Upper lobe of left lung (tissue), 6 donors: ENCODE measurements at regions not wholly inside any gene's neighbourhood (a gene's known extent, or its start where the extent isn't known, plus 50 kb on each side); places are given as distances from the start of the nearest gene placed in this dataset.
A peak's percentile ranks its signal among the peaks of the same experiment; 100 is the strongest.

ENCODE experiments used
- ATAC-seq, 2 donors: fragments of 200-7000 bp; cut with Tn5 transposase; one replicate each; pipeline ENCODE4 v1.9.1; 2022; ENCODE audit warnings: mild to moderate bottlenecking in 2 of 2, moderate library complexity in 2 of 2; ENCODE audit not compliant: low FRiP score in 2 of 2
- DNase-seq, 2 donors: peaks; one replicate each; pipeline ENCODE4 v3.0.0-alpha.2; 2019 to 2020
- H3K27ac ChIP-seq, 4 donors: fragments of 200-600 bp; sonication (generic); one replicate each; pipeline ENCODE4 v1.5.1; 2016 to 2019
- H3K27me3 ChIP-seq, 4 donors: fragments of 200-600 bp; sonication (generic); one replicate each; pipeline ENCODE4 v1.5.1; 2017 to 2019
- H3K36me3 ChIP-seq, 4 donors: fragments of 200-600 bp; sonication (generic); one replicate each; pipeline ENCODE4 v1.5.1; 2016 to 2019
- H3K4me1 ChIP-seq, 4 donors: fragments of 200-600 bp; sonication (generic); one replicate each; pipeline ENCODE4 v1.5.1; 2018 to 2019
- H3K4me3 ChIP-seq, 4 donors: fragments of 200-600 bp; sonication (generic); one replicate each; pipeline ENCODE4 v1.5.1; 2017 to 2019; ENCODE audit warnings: mild to moderate bottlenecking in 2 of 4, moderate library complexity in 1 of 4
- H3K9me3 ChIP-seq, 4 donors: fragments of 200-600 bp; sonication (generic); one replicate each; pipeline ENCODE4 v1.5.1; 2018 to 2019
- EP300 ChIP-seq, 4 donors: sonication (generic); formaldehyde crosslinking; IDR thresholded peaks; one replicate each; pipeline ENCODE4 v1.5.1; 2017; ENCODE audit warnings: antibody characterized with exemption in 4 of 4, control low read depth in 2 of 4
- POLR2A ChIP-seq, 4 donors: fragments of 450-650 bp; IDR thresholded peaks; one replicate each; pipeline ENCODE4 v1.5.1; 2016 to 2017; ENCODE audit warnings: antibody characterized with exemption in 4 of 4, mild to moderate bottlenecking in 2 of 4
- POLR2AphosphoS5 ChIP-seq, 2 donors: sonication (generic); formaldehyde crosslinking; IDR thresholded peaks; one replicate each; pipeline ENCODE4 v1.5.1; 2017; ENCODE audit warnings: antibody characterized with exemption in 2 of 2
- WGBS, 2 donors: methylation state at CpG; one replicate each; pipeline ENCODE4 v1.1.5; 2017 to 2018; 5-methylcytosine and 5-hydroxymethylcytosine counted together
- TF ChIP-seq, protein P1 (sequence below), 6 experiments: fragments of 450-650 bp in 4 of 6; fragments of 200-600 bp in 2 of 6; sonication (generic) in 2 of 6; IDR thresholded peaks; one replicate each; pipeline ENCODE4 v1.5.1; 2016 to 2019; ENCODE audit warnings: antibody characterized with exemption in 6 of 6
- donor health status: DM: no; HTN: no; CAD: no; lungs with moderate emphysema.
- donor health status: DM: no; HTN: yes; CAD: no; lungs with severe emphysema.

DNA sequence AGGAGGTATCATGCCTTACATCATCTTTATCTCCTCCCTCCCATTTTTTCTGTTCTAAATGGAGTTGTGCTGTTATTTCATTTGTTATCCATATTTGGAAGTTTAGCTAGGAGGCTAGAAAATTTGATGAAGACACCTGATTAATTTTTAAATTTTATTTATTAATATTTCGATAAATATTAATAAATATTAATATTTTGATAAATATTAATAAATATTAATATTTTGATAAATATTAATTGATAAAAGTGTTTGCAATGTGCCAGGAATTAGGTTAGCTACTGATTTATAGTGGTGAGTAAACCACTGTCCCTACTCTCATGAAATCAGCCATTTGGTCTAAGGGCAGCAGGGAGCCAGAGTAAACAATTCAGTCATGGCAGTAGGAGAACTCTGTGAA lies 161.4 kb downstream of the GNAT3 start:
- Histone ChIP-seq H3K27ac (no peak overlapping the region), H3K4me1 (no peaks in the 10 kb centered on the region), H3K36me3 (no peaks in the 10 kb centered on the region), H3K27me3 (no peaks in the 10 kb centered on the region), H3K9me3 (no peaks in the 10 kb centered on the region), H3K4me3 (no peak overlapping the region)
- TF ChIP-seq POLR2A (IDR thresholded peaks at IDR 0.05) (no peak), POLR2AphosphoS5 (IDR thresholded peaks at IDR 0.05) (no peak), EP300 (IDR thresholded peaks at IDR 0.05) (no peak)
- TF ChIP-seq, protein P1, sequence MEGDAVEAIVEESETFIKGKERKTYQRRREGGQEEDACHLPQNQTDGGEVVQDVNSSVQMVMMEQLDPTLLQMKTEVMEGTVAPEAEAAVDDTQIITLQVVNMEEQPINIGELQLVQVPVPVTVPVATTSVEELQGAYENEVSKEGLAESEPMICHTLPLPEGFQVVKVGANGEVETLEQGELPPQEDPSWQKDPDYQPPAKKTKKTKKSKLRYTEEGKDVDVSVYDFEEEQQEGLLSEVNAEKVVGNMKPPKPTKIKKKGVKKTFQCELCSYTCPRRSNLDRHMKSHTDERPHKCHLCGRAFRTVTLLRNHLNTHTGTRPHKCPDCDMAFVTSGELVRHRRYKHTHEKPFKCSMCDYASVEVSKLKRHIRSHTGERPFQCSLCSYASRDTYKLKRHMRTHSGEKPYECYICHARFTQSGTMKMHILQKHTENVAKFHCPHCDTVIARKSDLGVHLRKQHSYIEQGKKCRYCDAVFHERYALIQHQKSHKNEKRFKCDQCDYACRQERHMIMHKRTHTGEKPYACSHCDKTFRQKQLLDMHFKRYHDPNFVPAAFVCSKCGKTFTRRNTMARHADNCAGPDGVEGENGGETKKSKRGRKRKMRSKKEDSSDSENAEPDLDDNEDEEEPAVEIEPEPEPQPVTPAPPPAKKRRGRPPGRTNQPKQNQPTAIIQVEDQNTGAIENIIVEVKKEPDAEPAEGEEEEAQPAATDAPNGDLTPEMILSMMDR (IDR thresholded peaks at IDR 0.05), result no peak
- ATAC-seq (no peak), DNase-seq (no peak)
- 92 to 93% methylated on average over 1 of the region's 1 CpG for WGBS, 2 donors

DNA sequence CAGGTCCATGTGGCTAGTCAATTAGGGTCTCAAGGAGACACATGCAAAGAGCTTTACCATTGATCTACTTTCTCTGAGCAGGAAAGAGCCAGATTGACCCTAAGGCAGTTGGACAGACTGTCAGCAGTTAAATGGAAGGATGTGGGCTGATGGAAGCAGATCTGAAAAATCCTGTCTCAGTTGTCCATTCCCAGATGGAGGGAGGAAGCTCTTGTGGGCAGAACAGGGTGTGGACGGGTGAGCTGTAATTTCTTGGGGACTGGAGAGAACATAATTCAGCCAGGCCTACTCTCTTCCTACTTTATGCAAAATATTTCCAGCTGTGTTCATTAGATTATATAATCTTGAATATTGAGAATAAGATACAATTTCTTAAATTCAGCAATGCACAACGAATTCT lies 163.6 kb downstream of the GNAT3 start:
- Histone ChIP-seq H3K4me3 (no peak overlapping the region), H3K27me3 (no peaks in the 10 kb centered on the region), H3K27ac (no peak overlapping the region), H3K36me3 (no peaks in the 10 kb centered on the region), H3K4me1 (no peaks in the 10 kb centered on the region), H3K9me3 (no peaks in the 10 kb centered on the region)
- DNase-seq (no peak), ATAC-seq (peak in 1 of 2 donors; percentile 40)
- TF ChIP-seq, protein P1 (IDR thresholded peaks at IDR 0.05), result no peak
- TF ChIP-seq POLR2A (IDR thresholded peaks at IDR 0.05) (no peak), POLR2AphosphoS5 (IDR thresholded peaks at IDR 0.05) (no peak), EP300 (IDR thresholded peaks at IDR 0.05) (no peak)
- WGBS, 2 donors, result 74 to 84% methylated on average over 2 of the region's 2 CpGs

- Histone ChIP-seq H3K27ac (no peak overlapping the region), H3K36me3 (no peaks in the 10 kb centered on the region), H3K4me1 (no peaks in the 10 kb centered on the region), H3K27me3 (no peaks in the 10 kb centered on the region), H3K9me3 (no peaks in the 10 kb centered on the region), H3K4me3 (no peak overlapping the region)
- TF ChIP-seq EP300 (IDR thresholded peaks at IDR 0.05), result no peak
- TF ChIP-seq, protein P1 (IDR thresholded peaks at IDR 0.05), result no peak
- no peak for TF ChIP-seq POLR2AphosphoS5 (IDR thresholded peaks at IDR 0.05)
- no peak for TF ChIP-seq POLR2A (IDR thresholded peaks at IDR 0.05)
- WGBS, 2 donors, result 71 to 83% methylated on average over 1 of the region's 1 CpG
- no peak for DNase-seq
- peak in 1 of 2 donors; percentile 51 for ATAC-seq
Observed at GRCh38 chr7:80347173-80347572, 164.7 kb downstream of the GNAT3 start.

GRCh38 chr7:80346704-80347103 lies 165.2 kb downstream of the GNAT3 start:
- no peaks in the 10 kb centered on the region for H3K9me3 ChIP-seq
- no peak overlapping the region for H3K27ac ChIP-seq
- no peak for DNase-seq
- ATAC-seq, result peak in 1 of 2 donors; percentile 58
- TF ChIP-seq POLR2A (IDR thresholded peaks at IDR 0.05) (no peak), EP300 (IDR thresholded peaks at IDR 0.05) (no peak), POLR2AphosphoS5 (IDR thresholded peaks at IDR 0.05) (no peak)
- TF ChIP-seq, protein P1 (IDR thresholded peaks at IDR 0.05), result no peak
- no peaks in the 10 kb centered on the region for H3K27me3 ChIP-seq
- H3K4me3 ChIP-seq, result no peak overlapping the region
- no peaks in the 10 kb centered on the region for H3K4me1 ChIP-seq
- WGBS, 2 donors, result 59 to 77% methylated on average over 3 of the region's 3 CpGs
- no peaks in the 10 kb centered on the region for H3K36me3 ChIP-seq

- H3K27me3 ChIP-seq, result no peaks in the 10 kb centered on the region
- H3K9me3 ChIP-seq, result no peaks in the 10 kb centered on the region
- H3K4me1 ChIP-seq, result no peaks in the 10 kb centered on the region
- DNase-seq (no peak), ATAC-seq (no peak)
- no peak for TF ChIP-seq POLR2AphosphoS5 (IDR thresholded peaks at IDR 0.05)
- TF ChIP-seq, protein P1 (IDR thresholded peaks at IDR 0.05), result no peak
- no peak for TF ChIP-seq EP300 (IDR thresholded peaks at IDR 0.05)
- TF ChIP-seq POLR2A (IDR thresholded peaks at IDR 0.05), result no peak
- no peaks in the 10 kb centered on the region for H3K36me3 ChIP-seq
- no peak overlapping the region for H3K27ac ChIP-seq
- H3K4me3 ChIP-seq, result no peak overlapping the region
- WGBS, 2 donors, result 26 to 35% methylated on average over 7 of the region's 7 CpGs
Observed at GRCh38 chr7:80335511-80336231, 176.2 kb downstream of the GNAT3 start.
